SK-N-SH treated with all-trans-retinoic acid at 6 μM for 48 hours (cell line): ENCODE measurements at regions not wholly inside any gene's neighbourhood (a gene's known extent, or its start where the extent isn't known, plus 50 kb on each side); places are given as distances from the start of the nearest gene placed in this dataset.

ENCODE experiments used
- ARNTL ChIP-seq: fragments of 450-650 bp; formaldehyde crosslinking; IDR thresholded peaks from 2 replicates; pipeline ENCODE4 v1.5.0; 2020; ENCODE audit warnings: low read depth, mild to moderate bottlenecking, moderate library complexity, borderline replicate concordance
- CREB5 ChIP-seq: fragments of 250-450 bp; sonication (Bioruptor Pico); IDR thresholded peaks from 2 replicates; pipeline ENCODE4 v1.5.1; 2020; ENCODE audit warnings: low read depth, mild to moderate bottlenecking, moderate library complexity
- CSRNP3 ChIP-seq: fragments of 250-450 bp; sonication (Bioruptor Pico); IDR thresholded peaks from 2 replicates; pipeline ENCODE4 v1.5.1; 2021; ENCODE audit warnings: mild to moderate bottlenecking, moderate library complexity
- ESRRG ChIP-seq: fragments of 250-450 bp; sonication (Bioruptor Pico); IDR thresholded peaks from 2 replicates; pipeline ENCODE4 v1.6.1; 2021; ENCODE audit warnings: mild to moderate bottlenecking
- ISL1 ChIP-seq: fragments of 250-450 bp; sonication (Bioruptor Pico); IDR thresholded peaks from 2 replicates; pipeline ENCODE4 v2.1.2; 2022; ENCODE audit warnings: mild to moderate bottlenecking, moderate library complexity
- PATZ1 ChIP-seq: fragments of 250-450 bp; sonication (Bioruptor Pico); IDR thresholded peaks from 2 replicates; pipeline ENCODE4 v1.8.0; 2020; ENCODE audit warnings: mild to moderate bottlenecking, moderate library complexity, borderline replicate concordance
- PPARA ChIP-seq: fragments of 250-450 bp; sonication (Bioruptor Pico); IDR thresholded peaks from 2 replicates; pipeline ENCODE4 v1.5.0; 2020; ENCODE audit warnings: mild to moderate bottlenecking, borderline replicate concordance
- RARB ChIP-seq: fragments of 250-450 bp; sonication (Bioruptor Pico); IDR thresholded peaks from 2 replicates; pipeline ENCODE4 v1.8.0; 2021; ENCODE audit warnings: mild to moderate bottlenecking, moderate library complexity
- TCF4 ChIP-seq: fragments of 250-450 bp; sonication (Bioruptor Pico); IDR thresholded peaks from 2 replicates; pipeline ENCODE4 v1.8.0; 2021; ENCODE audit warnings: mild to moderate bottlenecking, moderate library complexity, borderline replicate concordance
- ZC3H10 ChIP-seq: fragments of 250-450 bp; sonication (Bioruptor Pico); IDR thresholded peaks from 2 replicates; pipeline ENCODE4 v1.5.1; 2021; ENCODE audit warnings: mild to moderate bottlenecking, moderate library complexity
- ZFP3 ChIP-seq: fragments of 250-450 bp; sonication (Bioruptor Pico); IDR thresholded peaks from 2 replicates; pipeline ENCODE4 v1.5.0; 2020; ENCODE audit warnings: mild to moderate bottlenecking, moderate library complexity
- ZFP30 ChIP-seq: fragments of 450-650 bp; formaldehyde crosslinking; IDR thresholded peaks from 2 replicates; pipeline ENCODE4 v1.5.0; 2022; ENCODE audit warnings: mild to moderate bottlenecking, moderate library complexity
- ZNF70 ChIP-seq: fragments of 450-650 bp; formaldehyde crosslinking; IDR thresholded peaks from 2 replicates; pipeline ENCODE4 v1.5.0; 2020; ENCODE audit warnings: mild to moderate bottlenecking, moderate library complexity
- ZNF8 ChIP-seq: fragments of 450-650 bp; formaldehyde crosslinking; IDR thresholded peaks from 2 replicates; pipeline ENCODE4 v1.5.0; 2020; ENCODE audit warnings: mild to moderate bottlenecking, moderate library complexity

- TF ChIP-seq ZFP30 (CRISPR knock-in tag) (0 out of 2 replicates have a peak, but pooled peaks have one; percentile 3), ISL1 (CRISPR knock-in tag) (peak; percentile 70), RARB (CRISPR knock-in tag) (no peak), PATZ1 (CRISPR knock-in tag) (no peak), CSRNP3 (CRISPR knock-in tag) (no peak), CREB5 (CRISPR knock-in tag) (no peak), ARNTL (CRISPR knock-in tag) (no peak), TCF4 (CRISPR knock-in tag) (peak; percentile 78), ZFP3 (CRISPR knock-in tag) (no peak), ZNF70 (CRISPR knock-in tag) (no peak), ESRRG (CRISPR knock-in tag) (peak; percentile 30; the same call in 1 of the 2 replicates), ZC3H10 (CRISPR knock-in tag) (no peak), ZNF8 (CRISPR knock-in tag) (peak; percentile 24; the same call in 1 of the 2 replicates), PPARA (CRISPR knock-in tag) (no peak)
Observed at GRCh38 chr7:23928418-23928775, 218.4 kb downstream of the STK31 start.
